OCI-LY1 (cell line): ENCODE measurements at regions not wholly inside any gene's neighbourhood (a gene's known extent, or its start where the extent isn't known, plus 50 kb on each side); places are given as distances from the start of the nearest gene placed in this dataset.

Source experiments
- H2AFZ ChIP-seq: fragments of 200-600 bp; sonication (generic), shearing (Covaris generic); 2 replicates; pipeline ENCODE4 v1.6.0; 2014; ENCODE audit warnings: antibody characterized with exemption, mild to moderate bottlenecking, low read length
- H3F3A ChIP-seq: fragments of 200-600 bp; sonication (generic), shearing (Covaris generic); 2 replicates; pipeline ENCODE4 v1.6.0; 2014; ENCODE audit warnings: mild to moderate bottlenecking, antibody characterized with exemption, low read length, moderate library complexity; ENCODE audit not compliant: insufficient read depth
- H3K27ac ChIP-seq: fragments of 200-600 bp; sonication (generic); 2 replicates; pipeline ENCODE4 v1.5.1; 2014; ENCODE audit warnings: low read length, mixed run types, mild to moderate bottlenecking, low read depth; ENCODE audit not compliant: poor library complexity, severe bottlenecking
- H3K27me3 ChIP-seq: fragments of 200-600 bp; sonication (generic); 2 replicates; pipeline ENCODE4 v1.6.0; 2014; ENCODE audit warnings: antibody characterized with exemption, mild to moderate bottlenecking, low read length, moderate library complexity; ENCODE audit not compliant: insufficient read depth
- H3K36me3 ChIP-seq: fragments of 200-600 bp; sonication (generic); 2 replicates; pipeline ENCODE4 v1.6.1; 2014; ENCODE audit warnings: mild to moderate bottlenecking, antibody characterized with exemption, low read length, moderate library complexity, mixed read lengths; ENCODE audit not compliant: insufficient read depth
- H3K4me1 ChIP-seq: fragments of 200-600 bp; sonication (generic); 2 replicates; pipeline ENCODE4 v1.5.1; 2014; ENCODE audit warnings: mild to moderate bottlenecking, low read length, moderate library complexity; ENCODE audit not compliant: insufficient read depth, severe bottlenecking
- H3K4me2 ChIP-seq: fragments of 200-600 bp; sonication (generic), shearing (Covaris generic); 2 replicates; pipeline ENCODE4 v1.6.1; 2014; ENCODE audit warnings: low read length
- H3K4me3 ChIP-seq: fragments of 200-600 bp; sonication (generic); 2 replicates; pipeline ENCODE4 v1.5.1; 2014; ENCODE audit warnings: low read length, low read depth, mild to moderate bottlenecking, mixed read lengths; ENCODE audit not compliant: poor library complexity, severe bottlenecking
- H3K79me2 ChIP-seq: fragments of 200-600 bp; shearing (Covaris generic); 2 replicates; pipeline ENCODE4 v1.6.1; 2016; ENCODE audit warnings: mixed run types, low read length, mixed read lengths; ENCODE audit not compliant: insufficient read depth
- H3K9ac ChIP-seq: fragments of 200-600 bp; sonication (generic), shearing (Covaris generic); 2 replicates; pipeline ENCODE4 v1.6.1; 2014; ENCODE audit warnings: mild to moderate bottlenecking, low read length, mixed read lengths
- H3K9me2 ChIP-seq: fragments of 200-600 bp; sonication (generic), shearing (Covaris generic); 2 replicates; pipeline ENCODE4 v1.6.1; 2014; ENCODE audit warnings: low read depth, mild to moderate bottlenecking, low read length, mixed read lengths
- H3K9me3 ChIP-seq: fragments of 200-600 bp; shearing (Covaris generic); 2 replicates; pipeline ENCODE4 v1.6.1; 2014; ENCODE audit warnings: low read length, mixed read lengths
- H4K20me1 ChIP-seq: fragments of 200-600 bp; sonication (generic), shearing (Covaris generic); 2 replicates; pipeline ENCODE4 v1.6.0; 2016; ENCODE audit warnings: mild to moderate bottlenecking, low read length; ENCODE audit not compliant: insufficient read depth
- EZH2 ChIP-seq: fragments of 200-600 bp; sonication (generic), shearing (Covaris generic); IDR thresholded peaks from 2 replicates; pipeline ENCODE4 v1.8.0; 2017; ENCODE audit warnings: borderline replicate concordance, mixed run types, mild to moderate bottlenecking, antibody characterized with exemption, low read length, moderate library complexity, mixed read lengths
- TF ChIP-seq, protein P1 (sequence below): fragments of 200-600 bp; sonication (generic), shearing (Covaris generic); IDR thresholded peaks from 2 replicates; pipeline ENCODE4 v1.5.1; 2017; ENCODE audit warnings: mild to moderate bottlenecking, antibody characterized with exemption, low read length, moderate library complexity, mixed read lengths

DNA sequence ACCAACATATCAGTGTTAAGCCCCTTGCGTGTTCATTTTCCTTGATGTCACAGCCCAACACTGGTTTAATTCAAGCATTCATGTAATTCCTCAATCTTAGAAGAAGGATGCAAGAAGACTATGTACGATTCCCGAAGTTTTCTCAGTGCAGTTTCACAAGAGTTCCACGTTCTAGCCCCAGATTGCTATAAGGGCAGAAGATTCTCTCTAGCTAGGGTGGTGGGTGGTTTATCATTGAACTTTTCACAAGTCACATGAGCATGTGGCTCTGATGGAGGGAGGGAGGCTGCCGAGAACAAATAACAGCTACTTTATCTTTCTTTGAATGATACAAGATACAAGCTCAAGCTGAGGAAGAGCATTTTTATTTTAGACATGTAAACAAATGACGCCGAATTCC is 71.9 kb upstream of the NHSL1 start:
- Histone ChIP-seq H2AFZ (no peak overlapping the region), H3F3A (no peaks in the 10 kb centered on the region), H3K27me3 (no peaks in the 10 kb centered on the region), H3K27ac (no peak overlapping the region), H3K79me2 (no peaks in the 10 kb centered on the region), H4K20me1 (no peaks in the 10 kb centered on the region), H3K4me3 (no peak overlapping the region), H3K9me3 (no peaks in the 10 kb centered on the region), H3K4me1 (no peaks in the 10 kb centered on the region), H3K36me3 (no peaks in the 10 kb centered on the region), H3K9me2 (no peaks in the 10 kb centered on the region), H3K4me2 (no peak overlapping the region), H3K9ac (no peak overlapping the region)
- TF ChIP-seq, protein P1, sequence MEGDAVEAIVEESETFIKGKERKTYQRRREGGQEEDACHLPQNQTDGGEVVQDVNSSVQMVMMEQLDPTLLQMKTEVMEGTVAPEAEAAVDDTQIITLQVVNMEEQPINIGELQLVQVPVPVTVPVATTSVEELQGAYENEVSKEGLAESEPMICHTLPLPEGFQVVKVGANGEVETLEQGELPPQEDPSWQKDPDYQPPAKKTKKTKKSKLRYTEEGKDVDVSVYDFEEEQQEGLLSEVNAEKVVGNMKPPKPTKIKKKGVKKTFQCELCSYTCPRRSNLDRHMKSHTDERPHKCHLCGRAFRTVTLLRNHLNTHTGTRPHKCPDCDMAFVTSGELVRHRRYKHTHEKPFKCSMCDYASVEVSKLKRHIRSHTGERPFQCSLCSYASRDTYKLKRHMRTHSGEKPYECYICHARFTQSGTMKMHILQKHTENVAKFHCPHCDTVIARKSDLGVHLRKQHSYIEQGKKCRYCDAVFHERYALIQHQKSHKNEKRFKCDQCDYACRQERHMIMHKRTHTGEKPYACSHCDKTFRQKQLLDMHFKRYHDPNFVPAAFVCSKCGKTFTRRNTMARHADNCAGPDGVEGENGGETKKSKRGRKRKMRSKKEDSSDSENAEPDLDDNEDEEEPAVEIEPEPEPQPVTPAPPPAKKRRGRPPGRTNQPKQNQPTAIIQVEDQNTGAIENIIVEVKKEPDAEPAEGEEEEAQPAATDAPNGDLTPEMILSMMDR: no peak
- no peak for TF ChIP-seq EZH2

DNA sequence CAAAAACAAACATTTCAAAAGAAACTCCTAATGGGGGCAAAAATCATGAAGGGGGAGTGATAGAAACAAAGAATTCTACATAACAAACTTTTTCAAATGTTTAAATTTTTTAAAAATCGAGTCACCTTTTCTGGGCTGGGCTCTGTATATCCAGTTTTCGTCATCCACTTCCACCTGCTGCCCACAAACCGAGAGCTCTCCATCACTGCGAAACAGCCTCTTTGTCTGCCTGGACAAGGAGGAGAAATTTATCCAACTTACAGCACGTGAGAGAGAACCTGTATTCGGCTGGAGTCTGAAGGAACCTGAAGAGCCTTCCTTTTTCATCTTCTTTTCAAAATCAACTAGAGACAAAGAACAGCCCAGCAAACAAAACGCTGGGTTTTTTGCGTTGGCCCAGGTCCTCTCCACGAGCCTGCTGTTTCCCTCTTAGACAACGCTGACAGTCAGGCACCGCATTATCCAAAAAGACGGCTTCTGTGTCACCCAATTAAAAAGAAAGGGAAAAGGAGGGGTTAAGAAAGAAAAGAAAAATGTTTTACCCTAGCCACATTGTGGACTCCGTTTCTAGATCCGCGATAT is 72.4 kb upstream of the NHSL1 start:
- H3K4me2 ChIP-seq: no peak overlapping the region

DNA sequence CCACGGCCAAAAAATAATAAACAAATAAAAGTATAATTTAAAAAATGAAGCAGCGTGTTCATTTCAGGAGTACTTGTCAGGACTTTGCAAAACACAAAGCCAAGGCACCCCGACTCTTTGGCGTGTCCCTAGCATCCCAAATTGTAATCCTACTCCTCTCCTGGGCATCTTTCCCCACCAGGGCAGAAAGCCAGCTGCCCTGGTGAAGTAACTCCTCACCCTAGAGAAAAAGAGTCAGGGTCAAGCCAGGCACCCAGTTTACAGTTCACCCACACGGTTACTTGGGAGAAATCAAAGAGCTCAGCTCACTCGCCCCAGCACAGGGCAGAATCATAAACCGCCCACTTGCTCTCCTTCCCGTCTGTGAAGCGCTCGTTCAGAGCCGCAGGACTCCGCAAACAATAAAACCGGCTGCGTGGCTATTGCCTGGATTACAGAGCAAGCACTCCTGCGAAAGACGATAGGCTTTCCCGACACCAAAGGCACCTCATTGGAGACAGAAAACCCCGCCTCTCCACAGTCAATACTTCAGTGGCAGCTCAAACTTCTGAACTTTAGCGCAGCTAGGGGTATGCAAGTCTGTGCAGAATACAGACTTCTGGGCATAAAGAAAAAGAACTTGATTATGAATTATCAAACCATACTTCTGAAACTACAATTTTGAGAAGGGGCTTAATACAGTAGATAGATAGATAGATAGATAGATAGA is 73.0 kb upstream of the NHSL1 start:
- H3K9me2 ChIP-seq: no peaks in the 10 kb centered on the region
- H4K20me1 ChIP-seq: no peaks in the 10 kb centered on the region
- H3K9ac ChIP-seq: no peak overlapping the region
- H3K79me2 ChIP-seq: no peaks in the 10 kb centered on the region
- no peaks in the 10 kb centered on the region for H3F3A ChIP-seq
- H3K4me1 ChIP-seq: no peaks in the 10 kb centered on the region
- H3K36me3 ChIP-seq: no peaks in the 10 kb centered on the region
- H2AFZ ChIP-seq: no peak overlapping the region
- H3K27me3 ChIP-seq: no peaks in the 10 kb centered on the region
- no peak overlapping the region for H3K4me3 ChIP-seq
- no peak overlapping the region for H3K27ac ChIP-seq
- no peak overlapping the region for H3K4me2 ChIP-seq
- TF ChIP-seq, protein P1: no peak
- no peak for TF ChIP-seq EZH2
- no peaks in the 10 kb centered on the region for H3K9me3 ChIP-seq

More for the DNA sequence above, 72.4 kb upstream of the NHSL1 start:
- no peaks in the 10 kb centered on the region for H3K4me1 ChIP-seq
- no peaks in the 10 kb centered on the region for H3K9me3 ChIP-seq
- no peaks in the 10 kb centered on the region for H3K36me3 ChIP-seq
- H3K27ac ChIP-seq: no peak overlapping the region
- no peaks in the 10 kb centered on the region for H4K20me1 ChIP-seq
- H3K4me3 ChIP-seq: no peak overlapping the region
- H3K27me3 ChIP-seq: no peaks in the 10 kb centered on the region
- no peak for TF ChIP-seq EZH2
- TF ChIP-seq, protein P1: no peak
- no peaks in the 10 kb centered on the region for H3K79me2 ChIP-seq
- no peaks in the 10 kb centered on the region for H3F3A ChIP-seq
- H3K9me2 ChIP-seq: no peaks in the 10 kb centered on the region
- no peak overlapping the region for H2AFZ ChIP-seq
- no peak overlapping the region for H3K9ac ChIP-seq
